HG03432 (cell line): ENCODE measurements at regions not wholly inside any gene's neighbourhood (a gene's known extent, or its start where the extent isn't known, plus 50 kb on each side); places are given as distances from the start of the nearest gene placed in this dataset.
"Not testable (repeated sequence)": the region's sequence is repeated elsewhere in the genome, so short reads cannot be mapped to it uniquely, and the experiment has no call there.

Experiments used
- ATAC-seq: cut with Tn5 transposase; IDR thresholded peaks from one replicate; pipeline ENCODE4 v1.9.1; 2021; ENCODE audit warnings: mild to moderate bottlenecking, moderate library complexity; ENCODE audit not compliant: unreplicated experiment

GRCh38 chr7:82701949-82702348, 258.4 kb upstream of the CACNA2D1 start:
- ATAC-seq = no peak

GRCh38 chr7:82700741-82701140, 257.2 kb upstream of the CACNA2D1 start:
- ATAC-seq = no peak

GRCh38 chr7:82699773-82700186, 256.2 kb upstream of the CACNA2D1 start:
- no peak for ATAC-seq

DNA sequence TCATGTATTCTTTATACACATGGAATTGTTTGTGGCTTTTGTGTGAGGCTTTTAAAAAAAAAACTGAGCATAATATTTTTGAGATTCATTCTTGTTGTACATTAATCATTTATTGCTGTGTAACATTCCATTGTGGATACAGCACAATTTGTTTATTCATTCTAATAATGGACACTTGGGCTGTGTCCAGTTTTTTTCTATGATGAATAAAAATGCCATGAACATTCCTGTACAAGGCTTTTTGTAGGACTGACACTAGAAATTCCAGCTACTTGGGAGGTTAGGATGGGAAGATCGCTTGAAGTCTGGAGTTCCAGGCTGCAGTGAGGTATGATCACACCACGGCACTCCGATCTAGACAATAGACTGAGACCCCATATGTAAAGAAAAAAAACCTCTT, 254.3 kb upstream of the CACNA2D1 start:
- ATAC-seq = no peak

GRCh38 chr7:82696631-82697030, 253.1 kb upstream of the CACNA2D1 start:
- no peak for ATAC-seq

DNA sequence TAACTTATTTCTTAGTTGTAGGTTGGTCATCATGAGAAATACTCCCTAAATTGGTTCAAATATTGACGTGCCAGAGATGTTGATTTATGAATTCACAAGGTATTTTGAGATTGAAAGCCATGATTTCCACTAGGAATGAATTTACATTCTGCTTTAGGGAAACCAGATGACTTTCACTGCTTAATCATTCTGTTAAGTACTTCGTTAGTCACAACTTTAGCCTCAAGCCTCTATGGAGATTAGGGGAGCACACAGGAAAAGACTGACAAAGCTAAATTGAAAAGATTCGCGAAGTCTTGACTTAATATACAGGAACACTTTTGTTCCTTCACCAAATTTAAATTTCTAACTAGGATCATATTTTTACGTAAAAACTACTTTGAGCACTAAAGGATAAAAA, 250.4 kb upstream of the CACNA2D1 start:
- no peak for ATAC-seq

DNA sequence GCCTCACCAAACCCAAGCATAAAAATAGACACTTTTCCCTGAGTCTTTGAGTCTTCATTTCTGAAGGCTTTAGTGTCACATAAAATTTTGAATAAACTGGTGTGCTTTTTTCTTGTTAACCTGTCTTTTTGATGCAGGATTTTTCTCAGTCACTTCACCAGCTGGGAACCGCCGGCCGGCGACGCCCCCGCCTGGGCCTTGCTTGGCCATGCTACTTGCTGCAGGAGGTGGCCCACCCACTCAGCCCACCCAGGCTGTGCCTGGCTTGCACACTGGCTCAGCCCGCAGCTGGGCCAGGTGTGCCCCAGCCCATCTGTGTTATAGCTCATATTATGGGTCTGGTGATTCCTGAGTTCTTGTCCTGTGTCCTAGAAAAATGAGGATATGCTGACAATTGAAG, 247.4 kb upstream of the CACNA2D1 start:
- no peak for ATAC-seq

DNA sequence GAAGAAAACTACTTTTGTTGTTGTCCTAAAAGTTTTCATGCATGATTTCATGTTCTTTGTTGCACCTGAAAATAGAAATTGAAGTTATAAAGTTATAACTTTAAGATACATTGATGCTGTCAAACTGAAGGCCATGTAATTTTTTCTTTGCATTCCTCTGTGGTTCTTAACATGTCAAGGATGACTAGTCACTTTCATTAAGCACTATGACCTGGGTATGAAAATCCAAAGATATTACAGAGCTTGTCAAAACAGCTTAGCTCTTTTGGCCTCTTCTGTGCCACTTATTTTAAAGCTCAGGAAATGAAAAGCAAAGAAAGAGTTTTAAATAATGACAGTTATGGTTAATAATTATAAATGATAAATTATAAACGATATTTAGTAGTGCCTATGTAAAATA, 241.6 kb upstream of the CACNA2D1 start:
- ATAC-seq = no peak

GRCh38 chr7:82678716-82679115, 235.1 kb upstream of the CACNA2D1 start:
- ATAC-seq = no peak

- no peak for ATAC-seq
Measured at GRCh38 chr7:82678259-82678658, 234.7 kb upstream of the CACNA2D1 start.

GRCh38 chr7:82677493-82677892, 233.9 kb upstream of the CACNA2D1 start:
- ATAC-seq = peak; percentile 80

- ATAC-seq = no peak
Measured at GRCh38 chr7:82676777-82677463, 233.3 kb upstream of the CACNA2D1 start.

DNA sequence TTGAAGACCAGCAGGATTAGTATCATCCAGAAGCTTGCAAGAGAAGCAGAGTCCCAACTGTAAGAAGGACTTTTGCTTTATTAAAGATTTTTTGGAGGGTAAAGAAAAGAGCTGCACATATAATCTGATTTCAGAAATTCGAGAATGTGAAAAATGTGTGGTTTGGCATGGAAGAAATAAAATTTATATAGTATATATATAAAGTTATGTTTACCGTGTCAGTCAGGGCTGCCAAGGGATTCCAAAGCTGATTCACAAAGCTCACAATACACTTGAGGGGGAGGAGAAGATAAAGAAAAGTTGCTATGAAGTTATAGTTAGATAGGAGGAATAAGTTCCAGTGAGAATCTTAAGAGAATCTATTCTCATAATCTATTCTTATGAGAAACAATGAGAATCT, 231.8 kb upstream of the CACNA2D1 start:
- no peak for ATAC-seq

- no peak for ATAC-seq
Measured at GRCh38 chr7:82674268-82674667, 230.7 kb upstream of the CACNA2D1 start.

GRCh38 chr7:82672078-82672477, 228.5 kb upstream of the CACNA2D1 start:
- ATAC-seq = no peak

- ATAC-seq = no peak
Measured at GRCh38 chr7:82669141-82669540, 225.6 kb upstream of the CACNA2D1 start.

- ATAC-seq = no peak
Measured at GRCh38 chr7:82668676-82669075, 225.1 kb upstream of the CACNA2D1 start.

- ATAC-seq = no peak
Measured at GRCh38 chr7:82665966-82666507, 222.5 kb upstream of the CACNA2D1 start.

GRCh38 chr7:82655965-82656364, 212.4 kb upstream of the CACNA2D1 start:
- no peak for ATAC-seq

DNA sequence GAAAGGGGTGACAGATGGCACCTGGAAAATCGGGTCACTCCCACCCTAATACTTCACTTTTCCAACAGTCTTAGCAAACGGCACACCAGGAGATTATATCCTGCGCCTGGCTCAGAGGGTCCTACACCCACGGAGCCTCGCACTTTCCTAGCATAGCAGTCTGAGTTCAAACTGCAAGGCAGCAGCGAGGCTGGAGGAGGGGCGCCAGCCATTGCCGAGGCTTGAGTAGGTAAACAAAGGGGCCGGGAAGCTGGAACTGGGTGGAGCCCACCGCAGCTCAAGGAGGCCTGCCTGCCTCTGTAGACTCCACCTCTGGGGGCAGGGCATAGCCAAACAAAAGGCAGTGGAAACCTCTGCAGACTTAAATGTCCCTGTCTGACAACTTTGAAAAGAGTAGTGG, 206.5 kb upstream of the CACNA2D1 start:
- ATAC-seq = not testable (repeated sequence)

DNA sequence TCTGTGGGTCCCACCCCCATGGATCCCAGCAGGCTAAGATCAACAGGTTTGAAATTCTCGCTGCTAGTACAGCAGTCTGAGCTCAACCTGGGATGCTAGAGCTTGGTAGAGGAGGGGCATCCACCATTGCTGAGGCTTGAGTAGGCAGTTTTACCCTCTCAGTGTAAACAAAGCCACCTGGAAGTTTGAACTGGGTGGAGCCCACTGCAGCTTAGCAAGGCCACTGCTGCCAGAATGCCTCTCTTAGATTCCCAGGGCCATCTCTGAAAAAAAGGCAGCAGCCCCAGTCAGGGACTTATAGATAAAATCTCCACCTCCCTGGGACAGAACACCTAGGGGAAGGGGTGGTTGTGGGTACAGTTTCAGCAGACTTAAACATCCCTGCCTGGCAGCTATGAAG, 190.0 kb upstream of the CACNA2D1 start:
- no peak for ATAC-seq

- ATAC-seq = no peak
Measured at GRCh38 chr7:82631998-82632397, 188.4 kb upstream of the CACNA2D1 start.

- ATAC-seq = no peak
Measured at GRCh38 chr7:82629583-82629982, 186.0 kb upstream of the CACNA2D1 start.
